B cell (primary cell): ENCODE measurements at regions not wholly inside any gene's neighbourhood (a gene's known extent, or its start where the extent isn't known, plus 50 kb on each side); places are given as distances from the start of the nearest gene placed in this dataset.

Experiments
- ATAC-seq: fragments of 200-7000 bp; cut with Tn5 transposase; one replicate; pipeline ENCODE4 v1.10.0; 2021; ENCODE audit warnings: low read depth, mild to moderate bottlenecking, moderate number of reproducible peaks, moderate library complexity
- CTCF ChIA-PET: fragments of 350-600 bp; sonication (Branson Sonifier 250); formaldehyde crosslinking; loops from one replicate; lab custom pipeline; 2021; ENCODE audit warnings: antibody characterized with exemption, inconsistent platforms; lab: Charles Lee
- POLR2A ChIA-PET: fragments of 350-600 bp; sonication (Branson Sonifier 250); formaldehyde crosslinking; loops from one replicate; lab custom pipeline; 2021; ENCODE audit warnings: antibody characterized with exemption; lab: Charles Lee
- DNase-seq: peaks from one replicate; pipeline ENCODE4 v3.0.0; 2013
- H2AFZ ChIP-seq: 2 replicates; pipeline ENCODE4 v1.6.1; 2012; ENCODE audit warnings: mild to moderate bottlenecking, low read depth, low read length; ENCODE audit not compliant: insufficient read depth, poor library complexity, severe bottlenecking
- H3K27ac ChIP-seq, 2 donors: 1 replicate in 1 of 2; 2 replicates in 1 of 2; pipeline ENCODE4 v1.5.1; 2012 to 2013; ENCODE audit warnings: low read length in 2 of 2, mild to moderate bottlenecking in 2 of 2, moderate library complexity in 1 of 2
- H3K27me3 ChIP-seq, 4 experiments: fragments of 200-600 bp in 1 of 4; sonication (generic) in 1 of 4; replicated peaks in 1 of 4; 1 replicate in 2 of 4; 2 replicates in 2 of 4; pipeline versions ENCODE4 v1.6.1 to v1.7.0; 2013 to 2016; ENCODE audit warnings: low read length in 3 of 4, mild to moderate bottlenecking in 2 of 4, mixed read lengths in 1 of 4, moderate library complexity in 1 of 4; ENCODE audit not compliant: insufficient read depth in 4 of 4, control insufficient read depth in 3 of 4; ENCODE audit errors: control extremely low read depth in 1 of 4
- H3K36me3 ChIP-seq, 2 experiments: replicated peaks in 1 of 2; 1 replicate in 1 of 2; 2 replicates in 1 of 2; pipeline versions ENCODE4 v1.6.1 to v1.7.1; 2013; ENCODE audit warnings: low read length in 1 of 2; ENCODE audit not compliant: insufficient read depth in 2 of 2, control insufficient read depth in 1 of 2; ENCODE audit errors: control extremely low read depth in 1 of 2, extremely low read depth in 1 of 2
- H3K4me1 ChIP-seq, 2 donors: fragments of 200-600 bp in 1 of 2; sonication (generic) in 1 of 2; 1 replicate in 1 of 2; 2 replicates in 1 of 2; pipeline versions ENCODE4 v1.5.1 to v1.6.1; 2013 to 2017; ENCODE audit warnings: low read length in 2 of 2; ENCODE audit not compliant: control insufficient read depth in 2 of 2, insufficient read depth in 2 of 2
- H3K4me2 ChIP-seq: replicated peaks from 2 replicates; pipeline ENCODE3; 2012; ENCODE audit warnings: mild to moderate bottlenecking, low read depth, low read length; ENCODE audit not compliant: poor library complexity, severe bottlenecking
- H3K4me3 ChIP-seq, 5 experiments: fragments of 200-600 bp in 1 of 5; sonication (generic) in 1 of 5; 1 replicate in 3 of 5; 2 replicates in 2 of 5; pipeline versions ENCODE4 v1.5.1 to v1.7.0; 2011 to 2016; ENCODE audit warnings: low read length in 4 of 5, mild to moderate bottlenecking in 4 of 5, low read depth in 2 of 5, control low read depth in 1 of 5, moderate library complexity in 1 of 5; ENCODE audit not compliant: insufficient read depth in 1 of 5; ENCODE audit errors: control extremely low read depth in 1 of 5, extremely low read depth in 1 of 5
- H3K79me2 ChIP-seq: fragments of 200-600 bp; sonication (generic); one replicate; pipeline ENCODE4 v1.6.0; 2016; ENCODE audit warnings: low read length; ENCODE audit not compliant: control insufficient read depth, insufficient read depth
- H3K9ac ChIP-seq: fragments of 200-600 bp; sonication (generic); 2 replicates; pipeline ENCODE4 v1.6.1; 2017; ENCODE audit warnings: mild to moderate bottlenecking, low read length, moderate library complexity
- H3K9me3 ChIP-seq, 3 donors: one replicate each; pipeline versions ENCODE4 v1.6.1 to v1.7.1; 2013; ENCODE audit warnings: low read length in 2 of 3; ENCODE audit not compliant: control insufficient read depth in 2 of 3, insufficient read depth in 1 of 3; ENCODE audit errors: control extremely low read depth in 1 of 3
- H4K20me1 ChIP-seq: 2 replicates; pipeline ENCODE4 v1.6.0; 2012; ENCODE audit warnings: mild to moderate bottlenecking, low read length; ENCODE audit not compliant: insufficient read depth, control insufficient read depth, poor library complexity, severe bottlenecking
- H3K27ac Mint-ChIP-seq: one replicate; pipeline ENCODE4 v1.8.0; 2021; ENCODE audit warnings: mixed read lengths
- H3K27me3 Mint-ChIP-seq: one replicate; pipeline ENCODE4 v1.8.0; 2021; ENCODE audit warnings: mixed read lengths
- H3K4me1 Mint-ChIP-seq: one replicate; pipeline ENCODE4 v1.8.0; 2021; ENCODE audit warnings: mixed read lengths
- H3K4me3 Mint-ChIP-seq: one replicate; pipeline ENCODE4 v1.8.0; 2021; ENCODE audit warnings: mixed read lengths
- H3K9me3 Mint-ChIP-seq: one replicate; pipeline ENCODE4 v1.8.0; 2022; ENCODE audit warnings: mixed read lengths; ENCODE audit not compliant: insufficient read depth
- CTCF ChIP-seq: fragments of 200-600 bp; IDR thresholded peaks from one replicate; pipeline ENCODE4 v1.8.0; 2022; ENCODE audit warnings: antibody characterized with exemption, mild to moderate bottlenecking
- EZH2 ChIP-seq: IDR thresholded peaks from 2 replicates; pipeline ENCODE4 v1.6.1; 2012; ENCODE audit warnings: borderline replicate concordance, low read depth, mild to moderate bottlenecking, moderate library complexity, low read length; ENCODE audit not compliant: insufficient read depth, poor library complexity, severe bottlenecking
- WGBS: methylation state at CpG from one replicate; pipeline ENCODE4 v1.1.5; 2013; ENCODE audit warnings: missing lambda C conversion rate; ENCODE audit not compliant: insufficient coverage; 5-methylcytosine and 5-hydroxymethylcytosine counted together
- intact Hi-C: fragments of 100-400 bp; cut with micrococcal nuclease; formaldehyde crosslinking; loops from one replicate; pipeline ENCODE4 v1.10.0; 2022

- no peaks in the 10 kb centered on the region for H3K36me3 ChIP-seq
- no peak overlapping the region for H3K27ac Mint-ChIP-seq
- TF ChIP-seq CTCF (no peak), EZH2 (no peak)
- ATAC-seq: no peak
- H3K9me3 Mint-ChIP-seq: peaks cover 4% of the 10 kb centered on the region
- H4K20me1 ChIP-seq: no peaks in the 10 kb centered on the region
- no peak overlapping the region for H3K4me3 ChIP-seq
- H3K79me2 ChIP-seq: no peaks in the 10 kb centered on the region
- intact Hi-C loops: no loop called here
- H3K27ac ChIP-seq: no peak overlapping the region
- no peaks in the 10 kb centered on the region for H3K4me1 Mint-ChIP-seq
- H3K4me2 ChIP-seq: no peak overlapping the region
- no peaks in the 10 kb centered on the region for H3K4me1 ChIP-seq
- no peak overlapping the region for H3K9ac ChIP-seq
- H2AFZ ChIP-seq: no peak overlapping the region
- H3K9me3 ChIP-seq: no peaks in the 10 kb centered on the region
- no peaks in the 10 kb centered on the region for H3K27me3 ChIP-seq
- H3K27me3 Mint-ChIP-seq: peaks cover 3% of the 10 kb centered on the region
- ChIA-PET POLR2A (no interaction called here), CTCF (no interaction called here)
- no peak overlapping the region for H3K4me3 Mint-ChIP-seq
- no CpG with 5 or more reads among the region's 3 CpGs for WGBS
- no peak for DNase-seq
Measured at GRCh38 chr1:67941746-67942145, 108.5 kb upstream of the GNG12 start.

- Mint-ChIP-seq H3K9me3 (peaks cover 4% of the 10 kb centered on the region), H3K27ac (no peak overlapping the region), H3K4me1 (no peaks in the 10 kb centered on the region), H3K27me3 (peaks cover 3% of the 10 kb centered on the region), H3K4me3 (no peak overlapping the region)
- DNase-seq (no peak), ATAC-seq (no peak)
- no peak overlapping the region for H2AFZ ChIP-seq
- no peak overlapping the region for H3K4me3 ChIP-seq
- POLR2A ChIA-PET: no interaction called here
- CTCF ChIA-PET: no interaction called here
- TF ChIP-seq CTCF (no peak), EZH2 (no peak)
- intact Hi-C loops: no loop called here
- 77% methylated on average over 2 of the region's 4 CpGs for WGBS
- H3K36me3 ChIP-seq: no peaks in the 10 kb centered on the region
- no peaks in the 10 kb centered on the region for H4K20me1 ChIP-seq
- no peak overlapping the region for H3K27ac ChIP-seq
- no peak overlapping the region for H3K9ac ChIP-seq
- no peaks in the 10 kb centered on the region for H3K4me1 ChIP-seq
- no peaks in the 10 kb centered on the region for H3K79me2 ChIP-seq
- H3K9me3 ChIP-seq: no peaks in the 10 kb centered on the region
- H3K4me2 ChIP-seq: no peak overlapping the region
- no peaks in the 10 kb centered on the region for H3K27me3 ChIP-seq
Measured at GRCh38 chr1:67941155-67941554, 107.9 kb upstream of the GNG12 start.
